ENCODE measurements at regions not wholly inside any gene's neighbourhood (a gene's known extent, or its start where the extent isn't known, plus 50 kb on each side); places are given as distances from the start of the nearest gene placed in this dataset.

- peaks cover 19 to 48% of the 10 kb centered on the region in 2 donors for H3K4me1 ChIP-seq (ENCODE audit: control insufficient read depth in 1 of 2, low read depth in 2 of 2)
- no peaks in the 10 kb centered on the region for H3K27me3 ChIP-seq (replicated peaks; ENCODE audit: insufficient read depth)
- no peak overlapping the region for H3K27ac ChIP-seq
- DNase-seq (ENCODE audit: low spot score) (no peak), ATAC-seq (ENCODE audit: insufficient number of reproducible peaks, low FRiP score, low read depth) (no peak)
- H3K4me3 ChIP-seq = no peak overlapping the region
- H3K9me3 ChIP-seq = no peaks in the 10 kb centered on the region
- TF ChIP-seq, protein P1, sequence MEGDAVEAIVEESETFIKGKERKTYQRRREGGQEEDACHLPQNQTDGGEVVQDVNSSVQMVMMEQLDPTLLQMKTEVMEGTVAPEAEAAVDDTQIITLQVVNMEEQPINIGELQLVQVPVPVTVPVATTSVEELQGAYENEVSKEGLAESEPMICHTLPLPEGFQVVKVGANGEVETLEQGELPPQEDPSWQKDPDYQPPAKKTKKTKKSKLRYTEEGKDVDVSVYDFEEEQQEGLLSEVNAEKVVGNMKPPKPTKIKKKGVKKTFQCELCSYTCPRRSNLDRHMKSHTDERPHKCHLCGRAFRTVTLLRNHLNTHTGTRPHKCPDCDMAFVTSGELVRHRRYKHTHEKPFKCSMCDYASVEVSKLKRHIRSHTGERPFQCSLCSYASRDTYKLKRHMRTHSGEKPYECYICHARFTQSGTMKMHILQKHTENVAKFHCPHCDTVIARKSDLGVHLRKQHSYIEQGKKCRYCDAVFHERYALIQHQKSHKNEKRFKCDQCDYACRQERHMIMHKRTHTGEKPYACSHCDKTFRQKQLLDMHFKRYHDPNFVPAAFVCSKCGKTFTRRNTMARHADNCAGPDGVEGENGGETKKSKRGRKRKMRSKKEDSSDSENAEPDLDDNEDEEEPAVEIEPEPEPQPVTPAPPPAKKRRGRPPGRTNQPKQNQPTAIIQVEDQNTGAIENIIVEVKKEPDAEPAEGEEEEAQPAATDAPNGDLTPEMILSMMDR (IDR thresholded peaks at IDR 0.05) = no peak
- H3K36me3 ChIP-seq = no peaks in the 10 kb centered on the region
Observed at GRCh38 chr9:115757461-115757860, 396.1 kb upstream of the PAPPA start.

GRCh38 chr9:115758441-115758840, 395.1 kb upstream of the PAPPA start:
- DNase-seq (ENCODE audit: low spot score) (no peak), ATAC-seq (ENCODE audit: insufficient number of reproducible peaks, low FRiP score, low read depth) (no peak)
- H3K36me3 ChIP-seq = no peaks in the 10 kb centered on the region
- no peaks in the 10 kb centered on the region for H3K27me3 ChIP-seq (replicated peaks; ENCODE audit: insufficient read depth)
- H3K4me1 ChIP-seq (ENCODE audit: control insufficient read depth in 1 of 2, low read depth in 2 of 2) = peaks cover 19 to 48% of the 10 kb centered on the region in 2 donors
- no peak overlapping the region for H3K4me3 ChIP-seq
- no peak overlapping the region for H3K27ac ChIP-seq
- TF ChIP-seq, protein P1 (IDR thresholded peaks at IDR 0.05) = no peak
- H3K9me3 ChIP-seq = no peaks in the 10 kb centered on the region

GRCh38 chr9:115759426-115759825, 394.2 kb upstream of the PAPPA start:
- ATAC-seq (ENCODE audit: insufficient number of reproducible peaks, low FRiP score, low read depth) (no peak), DNase-seq (ENCODE audit: low spot score) (no peak)
- peak overlapping the region in 1 of 2 donors; percentile 7 for H3K27ac ChIP-seq
- TF ChIP-seq, protein P1 (IDR thresholded peaks at IDR 0.05) = no peak
- no peaks in the 10 kb centered on the region for H3K27me3 ChIP-seq (replicated peaks; ENCODE audit: insufficient read depth)
- no peaks in the 10 kb centered on the region for H3K36me3 ChIP-seq
- peaks cover 24 to 55% of the 10 kb centered on the region in 2 donors for H3K4me1 ChIP-seq (ENCODE audit: control insufficient read depth in 1 of 2, low read depth in 2 of 2)
- H3K9me3 ChIP-seq = no peaks in the 10 kb centered on the region
- no peak overlapping the region for H3K4me3 ChIP-seq

DNA sequence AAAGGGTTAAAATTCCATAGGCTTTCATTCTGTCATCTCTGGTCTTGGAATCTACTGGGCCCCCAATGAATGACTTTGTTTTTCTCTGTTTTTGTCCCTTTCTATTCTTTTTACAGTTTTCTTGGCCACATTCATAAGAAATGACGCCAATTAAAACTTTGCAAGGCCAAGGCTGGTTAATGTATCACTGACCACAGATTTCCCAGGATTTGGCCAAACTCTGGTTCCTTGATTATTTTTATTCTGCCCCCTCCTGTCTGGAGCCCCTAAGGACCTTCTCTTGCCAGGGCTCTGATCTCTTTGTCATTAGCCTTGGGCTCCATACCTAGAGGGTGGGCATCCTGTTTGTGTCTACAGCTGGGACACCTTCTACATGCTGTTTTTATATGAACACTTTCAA, 388.9 kb upstream of the PAPPA start:
- TF ChIP-seq, protein P1 (IDR thresholded peaks at IDR 0.05) = no peak
- Histone ChIP-seq H3K4me3 (no peak overlapping the region), H3K4me1 (ENCODE audit: control insufficient read depth in 1 of 2, low read depth in 2 of 2) (peaks cover 18 to 41% of the 10 kb centered on the region in 2 donors), H3K27me3 (replicated peaks; ENCODE audit: insufficient read depth) (no peaks in the 10 kb centered on the region), H3K9me3 (no peaks in the 10 kb centered on the region), H3K27ac (peak overlapping the region; percentile 62 to 72), H3K36me3 (no peaks in the 10 kb centered on the region)
- DNase-seq (ENCODE audit: low spot score) (no peak), ATAC-seq (ENCODE audit: insufficient number of reproducible peaks, low FRiP score, low read depth) (no peak)

GRCh38 chr9:115765060-115765459, 388.5 kb upstream of the PAPPA start:
- Histone ChIP-seq H3K27me3 (replicated peaks; ENCODE audit: insufficient read depth) (no peaks in the 10 kb centered on the region), H3K9me3 (no peaks in the 10 kb centered on the region), H3K4me3 (no peak overlapping the region), H3K36me3 (no peaks in the 10 kb centered on the region), H3K4me1 (ENCODE audit: control insufficient read depth in 1 of 2, low read depth in 2 of 2) (peaks cover 15 to 37% of the 10 kb centered on the region in 2 donors), H3K27ac (peak overlapping the region; percentile 62 to 72)
- TF ChIP-seq, protein P1 (IDR thresholded peaks at IDR 0.05) = no peak
- DNase-seq (ENCODE audit: low spot score) = no peak
- no peak for ATAC-seq (ENCODE audit: insufficient number of reproducible peaks, low FRiP score, low read depth)

All from thoracic aorta (tissue), 2 donors.